Bronchial epithelial cell (primary cell): ENCODE measurements at regions not wholly inside any gene's neighbourhood (a gene's known extent, or its start where the extent isn't known, plus 50 kb on each side); places are given as distances from the start of the nearest gene placed in this dataset.

ENCODE experiments used
- DNase-seq: peaks from one replicate; pipeline ENCODE4 v3.0.0-alpha.2; 2010; ENCODE audit warnings: low read depth
- FAIRE-seq: peaks from 2 replicates; lab custom pipeline; 2011; peaks lifted over from hg19 to GRCh38; lab: Jason Lieb, UNC
- H3K27me3 ChIP-seq: 2 replicates; pipeline ENCODE4 v1.5.1; 2011; ENCODE audit warnings: low read length; ENCODE audit not compliant: control insufficient read depth, insufficient read depth
- H3K36me3 ChIP-seq: 2 replicates; pipeline ENCODE4 v1.5.1; 2011; ENCODE audit warnings: low read length; ENCODE audit not compliant: control insufficient read depth, insufficient read depth
- H3K4me3 ChIP-seq: 2 replicates; pipeline ENCODE4 v1.5.1; 2011; ENCODE audit warnings: mild to moderate bottlenecking, low read depth, low read length, control low read depth
- CTCF ChIP-seq: IDR thresholded peaks from 2 replicates; pipeline ENCODE4 v1.5.1; 2011; ENCODE audit warnings: mild to moderate bottlenecking, moderate library complexity, low read length, control low read depth, inconsistent platforms; ENCODE audit not compliant: insufficient read depth, severe bottlenecking

DNA sequence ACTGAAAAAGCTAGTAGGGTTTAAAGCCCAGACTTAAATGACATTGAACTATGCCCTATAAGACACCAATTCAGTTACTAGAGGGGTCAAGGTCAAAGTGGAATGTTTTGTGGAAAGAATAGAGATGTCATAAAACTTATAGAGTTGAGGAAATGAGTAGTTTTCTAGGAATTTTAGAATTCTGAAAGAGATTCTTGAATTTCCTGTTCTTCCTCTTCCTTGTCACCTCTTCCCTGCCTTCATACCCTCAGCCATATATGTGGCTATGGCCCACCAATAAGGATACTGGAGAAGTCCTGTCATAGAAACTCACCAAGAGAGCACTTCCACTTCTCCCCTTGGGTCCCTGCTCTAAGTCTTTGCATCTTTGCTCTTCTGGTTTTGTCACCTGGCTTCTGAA lies 104.9 kb upstream of the TGFBR2 start:
- no peak for DNase-seq

GRCh38 chr3:30502051-30502741 lies 104.2 kb upstream of the TGFBR2 start:
- no peak overlapping the region for H3K4me3 ChIP-seq
- no peak for TF ChIP-seq CTCF
- DNase-seq (peak; percentile 67), FAIRE-seq (no peak)
- H3K36me3 ChIP-seq, result no peaks in the 10 kb centered on the region
- no peaks in the 10 kb centered on the region for H3K27me3 ChIP-seq

More for the DNA sequence above, 104.9 kb upstream of the TGFBR2 start:
- no peak for TF ChIP-seq CTCF
- no peak for FAIRE-seq
- Histone ChIP-seq H3K36me3 (no peaks in the 10 kb centered on the region), H3K4me3 (no peak overlapping the region), H3K27me3 (no peaks in the 10 kb centered on the region)

GRCh38 chr3:30502742-30503073 lies 103.7 kb upstream of the TGFBR2 start:
- H3K4me3 ChIP-seq, result no peak overlapping the region
- H3K27me3 ChIP-seq, result no peaks in the 10 kb centered on the region
- H3K36me3 ChIP-seq, result no peaks in the 10 kb centered on the region
- FAIRE-seq (no peak), DNase-seq (peak; percentile 99)
- no peak for TF ChIP-seq CTCF

GRCh38 chr3:30503446-30503845 lies 103.0 kb upstream of the TGFBR2 start:
- DNase-seq (no peak), FAIRE-seq (no peak)
- Histone ChIP-seq H3K36me3 (no peaks in the 10 kb centered on the region), H3K27me3 (no peaks in the 10 kb centered on the region), H3K4me3 (no peak overlapping the region)
- TF ChIP-seq CTCF, result no peak

DNA sequence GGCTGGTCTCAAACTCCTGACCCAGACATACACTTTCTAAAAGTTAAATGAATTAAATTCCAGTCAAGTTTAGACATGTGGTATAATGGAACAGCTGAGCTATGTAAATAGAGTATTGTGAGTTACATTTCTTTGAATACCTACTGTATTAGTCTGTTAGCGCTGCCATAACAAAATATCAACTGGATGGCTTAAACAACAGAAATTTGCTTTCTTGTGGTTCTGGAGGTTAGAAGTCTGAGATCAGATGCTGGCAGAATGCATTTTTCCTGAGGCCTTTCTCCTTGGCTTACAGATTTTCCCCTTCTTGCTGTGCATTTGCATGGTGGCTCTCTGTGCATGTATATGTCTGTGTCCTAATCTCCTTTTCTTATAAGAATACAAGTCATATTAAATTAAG lies 101.5 kb upstream of the TGFBR2 start:
- FAIRE-seq, result no peak
- DNase-seq, result peak; percentile 46
- Histone ChIP-seq H3K4me3 (no peak overlapping the region), H3K27me3 (no peaks in the 10 kb centered on the region), H3K36me3 (no peaks in the 10 kb centered on the region)
- TF ChIP-seq CTCF, result no peak
